ENCODE measurements at regions not wholly inside any gene's neighbourhood (a gene's known extent, or its start where the extent isn't known, plus 50 kb on each side); places are given as distances from the start of the nearest gene placed in this dataset.

DNA sequence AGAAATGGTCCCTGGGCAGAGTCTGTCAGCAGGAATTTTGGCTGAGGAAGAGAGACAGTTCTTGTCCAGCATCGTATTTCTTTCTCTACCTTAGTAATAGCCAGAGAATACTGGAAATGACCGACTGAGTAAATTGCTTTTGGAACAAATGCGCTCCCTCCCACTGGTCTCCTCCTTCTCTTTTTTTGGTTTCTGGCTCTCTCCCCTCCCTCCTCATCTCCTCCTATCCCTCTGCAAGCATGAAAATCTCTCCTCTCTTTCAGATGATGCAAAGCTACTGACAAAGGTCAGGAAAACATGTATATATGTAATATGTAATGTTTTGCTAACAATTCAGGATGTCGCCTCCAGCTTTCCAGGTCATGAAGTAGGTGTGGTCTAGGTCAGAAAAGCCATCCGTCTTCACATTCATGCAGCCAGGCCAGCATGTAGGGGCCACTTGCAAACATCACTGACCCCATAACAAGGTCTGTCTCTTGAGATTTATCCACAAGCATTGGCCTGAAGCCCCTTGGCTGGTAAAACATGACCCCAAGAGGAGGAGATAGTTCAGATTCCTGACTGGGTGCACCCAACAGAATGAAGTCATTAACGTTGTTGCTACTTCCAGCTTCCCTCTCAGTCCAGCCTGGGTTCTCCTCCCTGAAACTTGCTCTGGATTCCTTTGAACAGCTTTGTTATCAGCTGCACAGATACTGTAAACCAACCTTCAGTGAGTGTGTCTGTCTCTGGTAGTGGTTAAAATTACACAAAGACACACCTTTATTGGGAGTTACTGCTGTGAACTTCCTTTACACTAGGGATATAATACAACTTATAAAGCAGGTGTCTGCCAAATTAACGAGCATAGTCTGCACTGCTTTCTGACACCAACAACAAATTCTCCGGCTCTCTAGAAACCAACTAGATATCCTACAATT is 864.4 kb upstream of the KLHL29 start:
- DNase-seq, result no peak

GRCh38 chr2:22521620-22522019 is 863.4 kb upstream of the KLHL29 start:
- no peak for DNase-seq

DNA sequence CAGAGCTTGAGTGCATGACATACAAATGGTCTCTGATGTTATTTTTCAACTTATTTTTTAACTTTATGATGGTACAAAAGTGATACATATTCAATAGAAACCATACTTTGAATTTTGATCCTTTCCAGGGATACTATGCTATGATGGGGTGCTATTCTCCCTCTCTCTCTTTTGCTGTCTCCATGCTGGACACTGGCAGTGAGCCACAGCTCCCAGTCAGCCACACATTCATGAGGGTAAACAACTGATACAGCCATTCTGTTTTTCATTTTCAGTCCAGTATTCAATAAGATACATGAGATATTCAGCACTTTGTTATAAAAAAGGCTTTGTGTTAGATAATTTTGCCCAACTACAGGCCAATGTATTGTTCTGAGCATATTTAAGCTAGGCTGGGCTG is 859.3 kb upstream of the KLHL29 start:
- no peak for DNase-seq

- no peak for DNase-seq
Observed at GRCh38 chr2:22530131-22530530, 854.8 kb upstream of the KLHL29 start.

DNA sequence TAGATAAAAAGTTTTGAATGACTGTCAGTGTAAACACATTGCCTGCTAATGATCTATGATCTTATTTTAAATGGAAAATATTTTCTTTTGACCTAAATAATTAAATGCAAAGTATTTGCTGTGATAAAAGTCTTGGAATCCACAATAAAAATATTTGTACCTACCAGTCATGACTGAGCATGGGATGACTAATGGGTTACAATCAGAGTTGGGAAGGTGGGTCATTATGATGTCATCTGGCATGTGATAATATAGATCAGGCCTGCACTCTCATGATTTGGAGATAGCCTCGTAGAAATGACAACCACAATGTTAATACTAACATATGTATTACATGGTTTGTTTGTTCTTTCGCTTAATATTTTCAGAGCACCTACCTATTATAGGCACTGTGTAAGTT is 848.8 kb upstream of the KLHL29 start:
- DNase-seq, result no peak

GRCh38 chr2:22554453-22554852 is 830.5 kb upstream of the KLHL29 start:
- DNase-seq, result no peak

- DNase-seq, result no peak
Observed at GRCh38 chr2:22557406-22557805, 827.6 kb upstream of the KLHL29 start.

GRCh38 chr2:22560021-22560420 is 825.0 kb upstream of the KLHL29 start:
- no peak for DNase-seq

GRCh38 chr2:22579341-22579740 is 805.6 kb upstream of the KLHL29 start:
- no peak for DNase-seq

GRCh38 chr2:22582107-22582506 is 802.9 kb upstream of the KLHL29 start:
- DNase-seq, result no peak

- no peak for DNase-seq
Observed at GRCh38 chr2:22596306-22596705, 788.7 kb upstream of the KLHL29 start.

GRCh38 chr2:22600156-22600555 is 784.8 kb upstream of the KLHL29 start:
- DNase-seq, result no peak

DNA sequence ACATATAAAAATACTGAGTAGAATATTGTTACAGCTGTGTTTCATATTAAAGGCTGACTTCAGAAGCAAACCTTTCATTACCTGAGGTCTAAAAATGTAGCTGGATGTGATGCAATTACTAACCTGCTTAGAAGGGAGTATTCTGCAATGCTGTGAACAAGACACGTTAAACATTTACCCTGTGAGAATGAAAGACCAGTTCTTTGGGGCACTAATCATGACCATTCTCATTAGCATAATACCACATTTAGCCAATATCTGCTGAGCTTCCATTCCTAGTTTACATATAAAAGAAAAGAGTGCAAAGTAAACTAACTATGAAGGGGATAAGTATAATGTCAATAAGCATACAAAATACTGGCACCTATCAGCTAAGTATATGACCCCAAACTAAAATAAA is 784.0 kb upstream of the KLHL29 start:
- no peak for DNase-seq

- DNase-seq, result no peak
Observed at GRCh38 chr2:22604136-22604535, 780.8 kb upstream of the KLHL29 start.

GRCh38 chr2:22616031-22616430 is 768.9 kb upstream of the KLHL29 start:
- no peak for DNase-seq

GRCh38 chr2:22623620-22624019 is 761.4 kb upstream of the KLHL29 start:
- peak; percentile 59 for DNase-seq

DNA sequence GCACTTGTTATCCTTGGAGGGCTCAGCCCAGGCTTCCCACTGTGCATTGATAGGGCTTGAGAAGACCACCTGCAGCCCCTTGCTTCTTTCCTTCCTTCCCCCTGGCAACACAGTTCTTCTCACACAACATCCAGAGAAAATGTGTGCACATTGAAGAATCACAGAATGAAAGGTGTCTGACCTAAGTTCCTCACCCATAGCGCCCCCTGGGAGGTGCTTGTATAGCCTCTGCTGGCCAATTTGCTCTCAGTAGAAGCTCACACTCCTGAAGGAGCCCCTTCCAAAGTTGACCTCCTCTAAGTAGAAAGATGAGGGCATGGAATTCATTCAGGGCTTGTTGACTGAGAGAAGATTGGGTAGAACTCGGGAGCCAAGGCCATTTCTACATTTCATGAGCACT is 758.4 kb upstream of the KLHL29 start:
- no peak for DNase-seq

GRCh38 chr2:22628221-22628620 is 756.8 kb upstream of the KLHL29 start:
- no peak for DNase-seq

- no peak for DNase-seq
Observed at GRCh38 chr2:22628906-22629305, 756.1 kb upstream of the KLHL29 start.

- DNase-seq, result no peak
Observed at GRCh38 chr2:22634167-22634566, 750.8 kb upstream of the KLHL29 start.

- DNase-seq, result no peak
Observed at GRCh38 chr2:22656426-22656825, 728.6 kb upstream of the KLHL29 start.

DNA sequence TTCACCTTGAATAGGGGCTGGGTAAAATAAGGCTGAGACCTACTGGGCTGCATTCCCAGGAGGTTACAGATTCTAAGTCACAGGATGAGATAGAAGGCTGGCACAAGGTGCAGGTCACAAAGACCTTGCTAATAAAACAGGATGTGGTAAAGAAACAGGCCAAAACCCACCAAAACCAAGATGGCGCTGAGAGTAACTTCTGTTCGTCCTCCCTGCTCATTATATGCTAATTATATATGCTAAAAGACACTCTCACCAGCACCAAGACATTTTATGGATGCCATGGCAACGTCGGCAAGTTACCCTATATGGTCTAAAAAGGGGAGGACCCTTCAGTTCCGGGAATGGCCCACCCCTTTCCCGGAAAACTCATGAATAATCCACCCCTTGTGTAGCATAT is 711.5 kb upstream of the KLHL29 start:
- DNase-seq, result no peak

GRCh38 chr2:22683914-22684313 is 701.1 kb upstream of the KLHL29 start:
- no peak for DNase-seq

GRCh38 chr2:22690096-22690495 is 694.9 kb upstream of the KLHL29 start:
- no peak for DNase-seq

GRCh38 chr2:22691666-22692065 is 693.3 kb upstream of the KLHL29 start:
- DNase-seq, result no peak

All from NCI-H446 treated with DMSO at 0.1 percent for 48 hours (cell line).